ENCODE measurements at regions not wholly inside any gene's neighbourhood (a gene's known extent, or its start where the extent isn't known, plus 50 kb on each side); places are given as distances from the start of the nearest gene placed in this dataset.

DNA sequence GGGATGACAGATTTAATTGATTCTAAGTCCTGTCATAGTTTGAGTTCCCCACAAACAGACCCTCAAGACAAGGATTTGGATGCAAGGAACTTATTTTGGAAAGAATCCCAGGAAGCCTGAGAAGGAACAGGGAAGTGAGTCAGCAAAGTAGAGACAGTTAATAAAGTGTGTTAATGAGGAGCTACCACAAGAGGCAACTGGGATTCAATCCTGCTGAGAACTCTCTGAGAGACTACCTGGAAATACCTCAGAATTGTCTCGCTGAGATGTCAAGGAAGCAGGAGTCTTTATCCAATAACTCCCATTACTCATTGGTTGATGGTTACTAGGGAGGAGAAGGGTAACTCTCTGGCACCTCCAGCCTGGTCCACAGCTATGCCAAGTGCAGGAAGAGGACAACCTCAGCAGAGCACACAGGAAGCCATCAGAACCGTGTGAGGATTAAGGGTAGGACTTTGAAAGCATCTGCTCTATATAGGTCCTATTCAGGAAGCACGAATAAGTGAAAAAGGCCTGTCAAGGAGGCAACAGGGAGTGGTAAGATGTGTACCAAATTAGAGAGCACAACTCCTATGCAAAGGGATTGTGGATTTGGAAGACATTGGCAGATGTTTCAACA lies 311.1 kb upstream of the KCNH8 start:
- CTCF ChIA-PET, result interaction anchor here (1.8 to 2.0 kb wide), 2 partner anchors 7 to 10 kb away, joined by 5 to 8 read pairs; no protein-coding TSS in a partner anchor
- no peaks in the 10 kb centered on the region for H3K9me3 Mint-ChIP-seq

DNA sequence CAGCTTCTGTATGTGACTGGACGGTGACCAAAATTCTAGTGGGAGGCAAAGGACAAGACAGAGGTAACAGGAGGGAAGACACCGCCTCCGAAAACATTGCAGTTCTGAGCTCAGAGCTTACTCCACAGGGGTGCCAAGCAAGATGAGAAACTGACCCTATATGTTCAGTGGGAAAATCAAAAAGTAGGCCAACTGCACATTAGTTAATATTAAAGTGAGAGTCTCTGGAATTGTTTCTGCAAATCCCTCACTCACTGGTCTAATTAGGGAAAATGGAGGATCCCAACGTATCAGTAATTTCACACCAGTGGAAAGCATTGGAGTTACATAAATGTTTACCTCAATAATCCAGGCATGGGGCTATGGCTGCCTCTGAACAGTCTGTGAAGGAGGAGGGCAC lies 313.3 kb upstream of the KCNH8 start:
- DNase-seq, result no peak
- ChIA-PET POLR2A (no interaction called here), CTCF (interaction anchor here (3.0 kb wide), 1 partner anchor 13 kb away, joined by 12 read pairs; no protein-coding TSS in a partner anchor)
- Mint-ChIP-seq H3K36me3 (ENCODE audit: low read depth) (no peaks in the 10 kb centered on the region), H3K27me3 (no peaks in the 10 kb centered on the region), H3K4me1 (ENCODE audit: low read depth) (peaks cover 20% of the 10 kb centered on the region), H3K4me3 (no peak overlapping the region), H3K27ac (no peak overlapping the region), H3K9me3 (no peaks in the 10 kb centered on the region)
- TF ChIP-seq, protein P1, sequence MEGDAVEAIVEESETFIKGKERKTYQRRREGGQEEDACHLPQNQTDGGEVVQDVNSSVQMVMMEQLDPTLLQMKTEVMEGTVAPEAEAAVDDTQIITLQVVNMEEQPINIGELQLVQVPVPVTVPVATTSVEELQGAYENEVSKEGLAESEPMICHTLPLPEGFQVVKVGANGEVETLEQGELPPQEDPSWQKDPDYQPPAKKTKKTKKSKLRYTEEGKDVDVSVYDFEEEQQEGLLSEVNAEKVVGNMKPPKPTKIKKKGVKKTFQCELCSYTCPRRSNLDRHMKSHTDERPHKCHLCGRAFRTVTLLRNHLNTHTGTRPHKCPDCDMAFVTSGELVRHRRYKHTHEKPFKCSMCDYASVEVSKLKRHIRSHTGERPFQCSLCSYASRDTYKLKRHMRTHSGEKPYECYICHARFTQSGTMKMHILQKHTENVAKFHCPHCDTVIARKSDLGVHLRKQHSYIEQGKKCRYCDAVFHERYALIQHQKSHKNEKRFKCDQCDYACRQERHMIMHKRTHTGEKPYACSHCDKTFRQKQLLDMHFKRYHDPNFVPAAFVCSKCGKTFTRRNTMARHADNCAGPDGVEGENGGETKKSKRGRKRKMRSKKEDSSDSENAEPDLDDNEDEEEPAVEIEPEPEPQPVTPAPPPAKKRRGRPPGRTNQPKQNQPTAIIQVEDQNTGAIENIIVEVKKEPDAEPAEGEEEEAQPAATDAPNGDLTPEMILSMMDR (IDR thresholded peaks at IDR 0.05), result no peak
- no peak for ATAC-seq
- intact Hi-C loops (cut with micrococcal nuclease), result no loop called here

More for the DNA sequence above, 311.1 kb upstream of the KCNH8 start:
- no peak overlapping the region for H3K4me3 Mint-ChIP-seq
- DNase-seq (no peak), ATAC-seq (no peak)
- no peak overlapping the region for H3K27ac Mint-ChIP-seq
- no peaks in the 10 kb centered on the region for H3K36me3 Mint-ChIP-seq (ENCODE audit: low read depth)
- H3K4me1 Mint-ChIP-seq (ENCODE audit: low read depth), result peaks cover 14% of the 10 kb centered on the region
- POLR2A ChIA-PET, result no interaction called here
- TF ChIP-seq, protein P1 (IDR thresholded peaks at IDR 0.05), result no peak
- no peaks in the 10 kb centered on the region for H3K27me3 Mint-ChIP-seq
- intact Hi-C loops (cut with micrococcal nuclease), result no loop called here

DNA sequence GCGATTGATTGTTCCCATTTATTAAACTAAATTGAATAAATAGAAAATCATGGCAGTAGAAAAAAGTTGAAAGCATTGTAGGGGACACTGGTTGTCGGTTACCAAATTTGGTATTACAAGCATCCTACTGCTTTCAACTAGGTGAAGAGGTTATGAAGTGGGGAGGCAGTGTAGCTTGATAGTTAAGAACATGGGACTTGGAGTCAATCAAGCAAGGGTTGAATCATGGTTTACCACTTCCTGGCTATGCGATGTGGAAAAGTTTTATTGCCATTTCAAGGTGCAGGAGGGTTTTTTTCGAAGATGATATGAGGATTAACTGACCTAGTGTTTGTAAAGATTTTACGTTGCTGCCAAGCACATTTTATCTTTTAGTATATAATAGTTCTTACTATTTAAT lies 318.2 kb upstream of the KCNH8 start:
- H3K36me3 Mint-ChIP-seq (ENCODE audit: low read depth), result no peaks in the 10 kb centered on the region
- H3K4me3 Mint-ChIP-seq, result no peak overlapping the region
- ATAC-seq (peak; percentile 76), DNase-seq (peak; percentile 53)
- POLR2A ChIA-PET, result no interaction called here
- intact Hi-C loops (cut with micrococcal nuclease), result no loop called here
- no peak overlapping the region for H3K27ac Mint-ChIP-seq
- no peaks in the 10 kb centered on the region for H3K27me3 Mint-ChIP-seq
- CTCF ChIA-PET, result interaction anchor here (0.8 to 1.1 kb wide), 5 partner anchors 11 to 158 kb away, joined by 3 to 4 read pairs (median 3); no protein-coding TSS in a partner anchor
- TF ChIP-seq, protein P1 (IDR thresholded peaks at IDR 0.05), result no peak
- H3K4me1 Mint-ChIP-seq (ENCODE audit: low read depth), result peaks cover 18% of the 10 kb centered on the region
- H3K9me3 Mint-ChIP-seq, result no peaks in the 10 kb centered on the region

DNA sequence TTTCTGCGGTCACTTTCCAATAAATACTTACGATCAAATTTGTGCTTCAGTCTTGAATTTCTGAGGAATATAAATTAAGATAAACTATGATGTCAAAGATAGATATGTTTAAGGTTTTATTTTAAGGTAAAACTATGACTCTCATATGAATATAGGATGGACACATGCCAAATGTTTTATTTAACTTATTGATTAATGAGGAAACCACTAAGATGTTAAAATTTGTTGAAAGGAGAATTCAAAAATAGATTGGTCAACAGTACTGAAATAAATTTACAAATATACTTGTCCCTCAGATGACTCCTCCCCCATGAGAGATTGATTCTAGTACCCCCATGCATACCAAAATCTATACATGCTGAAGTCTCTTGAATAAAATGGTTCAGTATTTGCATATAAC lies 319.7 kb upstream of the KCNH8 start:
- intact Hi-C loops (cut with micrococcal nuclease), result no loop called here
- TF ChIP-seq, protein P1 (IDR thresholded peaks at IDR 0.05), result no peak
- CTCF ChIA-PET, result no interaction called here
- H3K4me1 Mint-ChIP-seq (ENCODE audit: low read depth), result peaks cover 18% of the 10 kb centered on the region
- no peaks in the 10 kb centered on the region for H3K9me3 Mint-ChIP-seq
- ATAC-seq (no peak), DNase-seq (no peak)
- H3K36me3 Mint-ChIP-seq (ENCODE audit: low read depth), result no peaks in the 10 kb centered on the region
- no peaks in the 10 kb centered on the region for H3K27me3 Mint-ChIP-seq
- no peak overlapping the region for H3K4me3 Mint-ChIP-seq
- H3K27ac Mint-ChIP-seq, result no peak overlapping the region
- POLR2A ChIA-PET, result interaction anchor here (0.5 kb wide), 1 partner anchor 66 kb away, joined by 3 read pairs; no protein-coding TSS in a partner anchor

DNA sequence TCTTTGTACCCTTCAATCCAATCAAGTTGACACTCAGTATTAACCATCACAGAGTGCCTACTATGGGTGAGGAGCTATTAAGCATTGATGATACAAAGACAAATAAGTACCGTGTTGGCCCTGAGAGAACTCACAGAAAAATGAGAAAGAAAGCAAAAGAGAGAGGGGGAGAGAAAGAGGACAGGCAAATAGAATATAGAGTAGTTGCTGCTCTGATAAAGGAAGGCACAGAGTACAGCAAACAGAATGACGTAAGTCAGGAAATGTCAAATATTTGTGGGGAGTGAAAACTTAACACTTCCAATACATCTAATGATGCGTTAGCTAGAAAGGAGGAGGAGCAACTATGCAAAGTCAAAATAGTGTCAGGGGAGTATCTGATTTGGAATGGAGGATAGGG lies 320.6 kb upstream of the KCNH8 start:
- TF ChIP-seq, protein P1 (IDR thresholded peaks at IDR 0.05), result no peak
- intact Hi-C loops (cut with micrococcal nuclease), result loop anchor here (2.0 kb wide), 1 partner anchor 41 kb away; no protein-coding TSS in a partner anchor
- H3K4me3 Mint-ChIP-seq, result no peak overlapping the region
- H3K36me3 Mint-ChIP-seq (ENCODE audit: low read depth), result no peaks in the 10 kb centered on the region
- ATAC-seq (peak; percentile 24), DNase-seq (no peak)
- H3K4me1 Mint-ChIP-seq (ENCODE audit: low read depth), result peaks cover 18% of the 10 kb centered on the region
- no peak overlapping the region for H3K27ac Mint-ChIP-seq
- POLR2A ChIA-PET, result interaction anchor here (0.8 to 0.9 kb wide), 2 partner anchors 18 to 45 kb away, joined by 3 read pairs; no protein-coding TSS in a partner anchor
- H3K27me3 Mint-ChIP-seq, result no peaks in the 10 kb centered on the region
- CTCF ChIA-PET, result no interaction called here
- H3K9me3 Mint-ChIP-seq, result no peaks in the 10 kb centered on the region

All from activated CD8-positive, alpha-beta T cell treated with anti-CD3 and anti-CD28 coated beads for 36 hours (primary cell).